ENCODE measurements at regions not wholly inside any gene's neighbourhood (a gene's known extent, or its start where the extent isn't known, plus 50 kb on each side); places are given as distances from the start of the nearest gene placed in this dataset.
"Not testable (repeated sequence)": the region's sequence is repeated elsewhere in the genome, so short reads cannot be mapped to it uniquely, and the experiment has no call there.

GRCh38 chr7:45807832-45808231, 65.0 kb downstream of the CCDC201 start:
- DNase-seq (ENCODE audit: low read depth): not testable (repeated sequence)

- DNase-seq (ENCODE audit: low read depth): not testable (repeated sequence)
Measured at GRCh38 chr7:45802214-45802613, 70.7 kb downstream of the CCDC201 start.

- DNase-seq (ENCODE audit: low read depth): peak; percentile 44
Measured at GRCh38 chr7:45797264-45797663, 75.6 kb downstream of the CCDC201 start.

GRCh38 chr7:45789641-45790040, 83.2 kb downstream of the CCDC201 start:
- DNase-seq (ENCODE audit: low read depth): peak; percentile 45

- DNase-seq (ENCODE audit: low read depth): not testable (repeated sequence)
Measured at GRCh38 chr7:45785724-45786123, 87.2 kb downstream of the CCDC201 start.

GRCh38 chr7:45784775-45785174, 88.1 kb downstream of the CCDC201 start:
- DNase-seq (ENCODE audit: low read depth): not testable (repeated sequence)
